Aorta (tissue), 5 donors: ENCODE measurements at regions not wholly inside any gene's neighbourhood (a gene's known extent, or its start where the extent isn't known, plus 50 kb on each side); places are given as distances from the start of the nearest gene placed in this dataset.
"Not testable (repeated sequence)": the region's sequence is repeated elsewhere in the genome, so short reads cannot be mapped to it uniquely, and the experiment has no call there.

Source experiments
- ATAC-seq: fragments of 200-7000 bp; cut with Tn5 transposase; one replicate; pipeline ENCODE4 v1.9.1; 2022; ENCODE audit warnings: moderate library complexity; ENCODE audit not compliant: low FRiP score
- DNase-seq, 2 donors: peaks; one replicate each; pipeline ENCODE4 v3.0.0-alpha.2; 2020
- H3K27ac ChIP-seq, 2 donors: one replicate each; pipeline ENCODE4 v1.5.1; 2013; ENCODE audit warnings: low read length in 2 of 2, mild to moderate bottlenecking in 2 of 2, moderate library complexity in 2 of 2, control low read depth in 1 of 2, inconsistent platforms in 1 of 2, low read depth in 1 of 2
- H3K27me3 ChIP-seq, 2 donors: one replicate each; pipeline ENCODE4 v1.6.1; 2013; ENCODE audit warnings: control low read depth in 1 of 2, low read length in 1 of 2, mild to moderate bottlenecking in 1 of 2, moderate library complexity in 1 of 2; ENCODE audit not compliant: insufficient read depth in 2 of 2, control insufficient read depth in 1 of 2
- H3K36me3 ChIP-seq, 2 donors: one replicate each; pipeline ENCODE4 v1.6.1; 2013; ENCODE audit warnings: control low read depth in 1 of 2, low read length in 1 of 2, mild to moderate bottlenecking in 1 of 2; ENCODE audit not compliant: insufficient read depth in 2 of 2, control insufficient read depth in 1 of 2
- H3K4me1 ChIP-seq, 2 donors: one replicate each; pipeline ENCODE4 v1.6.1; 2013; ENCODE audit warnings: low read length in 2 of 2, control low read depth in 1 of 2, mild to moderate bottlenecking in 1 of 2, moderate library complexity in 1 of 2; ENCODE audit not compliant: insufficient read depth in 2 of 2, control insufficient read depth in 1 of 2
- H3K4me3 ChIP-seq, 2 donors: one replicate each; pipeline ENCODE4 v1.5.1; 2013; ENCODE audit warnings: low read length in 2 of 2, control low read depth in 1 of 2, mild to moderate bottlenecking in 1 of 2
- H3K9me3 ChIP-seq: one replicate; pipeline ENCODE4 v1.6.1; 2013; ENCODE audit warnings: mild to moderate bottlenecking, low read length; ENCODE audit not compliant: control insufficient read depth
- WGBS, 2 donors: extraction: QIAGEN DNeasy Blood & Tissue Kit; methylation state at CpG; one replicate each; pipeline ENCODE4 v1.1.7; 2013; 5-methylcytosine and 5-hydroxymethylcytosine counted together
- intact Hi-C, 2 donors: fragments of 100-400 bp; cut with DNase I; formaldehyde crosslinking; loops; one replicate each; pipeline versions ENCODE4 v1.14.2 to v1.15.0; 2022
- donor health status: healthy with polysubstance abuse.
- donor health status: Bipolar disorder and iron deficiency.
- donor health status: DM: no; HTN: no; CAD: no.
- donor health status: DM: no; HTN: no; CAD: no.
- donor health status: DM: yes; HTN: yes; CAD: no.

- 97 to 99% methylated on average over 7 of the region's 7 CpGs for WGBS, 2 donors
- H3K27ac ChIP-seq, H3K27me3 ChIP-seq, H3K9me3 ChIP-seq, intact Hi-C loops, H3K4me1 ChIP-seq, DNase-seq, H3K36me3 ChIP-seq, ATAC-seq, H3K4me3 ChIP-seq: not testable (repeated sequence)
These were observed 95.9 kb upstream of the ERCC6L2 start for GRCh38 chr9:95779597-95779996.

- Histone ChIP-seq H3K27me3 (no peaks in the 10 kb centered on the region), H3K4me1 (no peaks in the 10 kb centered on the region), H3K27ac (no peak overlapping the region), H3K4me3 (no peak overlapping the region), H3K36me3 (no peaks in the 10 kb centered on the region), H3K9me3 (no peaks in the 10 kb centered on the region)
- ATAC-seq, result no peak
- 94 to 95% methylated on average over 3 of the region's 3 CpGs for WGBS, 2 donors
- intact Hi-C loops, result no loop called here
- DNase-seq, result no peak
These were observed 96.5 kb upstream of the ERCC6L2 start for GRCh38 chr9:95778957-95779356.

- H3K4me1 ChIP-seq, result no peaks in the 10 kb centered on the region
- ATAC-seq, result no peak
- H3K27me3 ChIP-seq, result no peaks in the 10 kb centered on the region
- no peaks in the 10 kb centered on the region for H3K36me3 ChIP-seq
- H3K4me3 ChIP-seq, result no peak overlapping the region
- intact Hi-C loops, result no loop called here
- no peak overlapping the region for H3K27ac ChIP-seq
- DNase-seq, result no peak
- no peaks in the 10 kb centered on the region for H3K9me3 ChIP-seq
These were observed 98.4 kb upstream of the ERCC6L2 start for GRCh38 chr9:95777136-95777535.

- H3K27ac ChIP-seq, result no peak overlapping the region
- no peak for DNase-seq
- H3K36me3 ChIP-seq, result no peaks in the 10 kb centered on the region
- H3K27me3 ChIP-seq, result no peaks in the 10 kb centered on the region
- H3K4me3 ChIP-seq, result no peak overlapping the region
- intact Hi-C loops, result no loop called here
- H3K9me3 ChIP-seq, result no peaks in the 10 kb centered on the region
- no peaks in the 10 kb centered on the region for H3K4me1 ChIP-seq
- no peak for ATAC-seq
These were observed 99.3 kb upstream of the ERCC6L2 start for GRCh38 chr9:95776176-95776575.

GRCh38 chr9:95775191-95775590, 100.3 kb upstream of the ERCC6L2 start:
- no peaks in the 10 kb centered on the region for H3K9me3 ChIP-seq
- no peak for ATAC-seq
- H3K4me1 ChIP-seq, result no peaks in the 10 kb centered on the region
- H3K4me3 ChIP-seq, result no peak overlapping the region
- no peaks in the 10 kb centered on the region for H3K27me3 ChIP-seq
- intact Hi-C loops, result no loop called here
- 97% methylated on average over 5 of the region's 5 CpGs for WGBS, 2 donors
- no peak for DNase-seq
- H3K27ac ChIP-seq, result no peak overlapping the region
- H3K36me3 ChIP-seq, result no peaks in the 10 kb centered on the region

- ATAC-seq, result no peak
- WGBS, 2 donors, result 3 to 6% methylated on average over 3 of the region's 3 CpGs
- intact Hi-C loops, result no loop called here
- Histone ChIP-seq H3K9me3 (no peaks in the 10 kb centered on the region), H3K4me1 (no peaks in the 10 kb centered on the region), H3K4me3 (no peak overlapping the region), H3K36me3 (no peaks in the 10 kb centered on the region), H3K27ac (no peak overlapping the region), H3K27me3 (no peaks in the 10 kb centered on the region)
- DNase-seq, result no peak
These were observed 102.5 kb upstream of the ERCC6L2 start for GRCh38 chr9:95773053-95773418.

- Histone ChIP-seq H3K4me3 (no peak overlapping the region), H3K4me1 (no peaks in the 10 kb centered on the region), H3K27ac (no peak overlapping the region), H3K27me3 (no peaks in the 10 kb centered on the region), H3K9me3 (no peaks in the 10 kb centered on the region), H3K36me3 (no peaks in the 10 kb centered on the region)
- ATAC-seq, result peak; percentile 65
- DNase-seq, result peak in 1 of 2 donors; percentile 70
- intact Hi-C loops, result no loop called here
- 63 to 64% methylated on average over 29 of the region's 29 CpGs for WGBS, 2 donors
These were observed 103.0 kb upstream of the ERCC6L2 start for GRCh38 chr9:95772320-95773052.

- intact Hi-C loops, result no loop called here
- H3K9me3 ChIP-seq, result no peaks in the 10 kb centered on the region
- H3K36me3 ChIP-seq, result no peaks in the 10 kb centered on the region
- H3K4me1 ChIP-seq, result no peaks in the 10 kb centered on the region
- no peak overlapping the region for H3K4me3 ChIP-seq
- ATAC-seq (peak; percentile 41), DNase-seq (no peak)
- WGBS, 2 donors, result 45 to 61% methylated on average over 20 of the region's 20 CpGs
- no peak overlapping the region for H3K27ac ChIP-seq
- no peaks in the 10 kb centered on the region for H3K27me3 ChIP-seq
These were observed 103.8 kb upstream of the ERCC6L2 start for GRCh38 chr9:95771556-95772246.

- ATAC-seq, result no peak
- intact Hi-C loops, result no loop called here
- no peak overlapping the region for H3K27ac ChIP-seq
- DNase-seq, result no peak
- no peaks in the 10 kb centered on the region for H3K27me3 ChIP-seq
- no peaks in the 10 kb centered on the region for H3K9me3 ChIP-seq
- no peaks in the 10 kb centered on the region for H3K4me1 ChIP-seq
- no peak overlapping the region for H3K4me3 ChIP-seq
- WGBS, 2 donors, result 74 to 80% methylated on average over 7 of the region's 7 CpGs
- H3K36me3 ChIP-seq, result no peaks in the 10 kb centered on the region
These were observed 104.8 kb upstream of the ERCC6L2 start for GRCh38 chr9:95770653-95771131.
